ENCODE measurements at regions not wholly inside any gene's neighbourhood (a gene's known extent, or its start where the extent isn't known, plus 50 kb on each side); places are given as distances from the start of the nearest gene placed in this dataset.

DNA sequence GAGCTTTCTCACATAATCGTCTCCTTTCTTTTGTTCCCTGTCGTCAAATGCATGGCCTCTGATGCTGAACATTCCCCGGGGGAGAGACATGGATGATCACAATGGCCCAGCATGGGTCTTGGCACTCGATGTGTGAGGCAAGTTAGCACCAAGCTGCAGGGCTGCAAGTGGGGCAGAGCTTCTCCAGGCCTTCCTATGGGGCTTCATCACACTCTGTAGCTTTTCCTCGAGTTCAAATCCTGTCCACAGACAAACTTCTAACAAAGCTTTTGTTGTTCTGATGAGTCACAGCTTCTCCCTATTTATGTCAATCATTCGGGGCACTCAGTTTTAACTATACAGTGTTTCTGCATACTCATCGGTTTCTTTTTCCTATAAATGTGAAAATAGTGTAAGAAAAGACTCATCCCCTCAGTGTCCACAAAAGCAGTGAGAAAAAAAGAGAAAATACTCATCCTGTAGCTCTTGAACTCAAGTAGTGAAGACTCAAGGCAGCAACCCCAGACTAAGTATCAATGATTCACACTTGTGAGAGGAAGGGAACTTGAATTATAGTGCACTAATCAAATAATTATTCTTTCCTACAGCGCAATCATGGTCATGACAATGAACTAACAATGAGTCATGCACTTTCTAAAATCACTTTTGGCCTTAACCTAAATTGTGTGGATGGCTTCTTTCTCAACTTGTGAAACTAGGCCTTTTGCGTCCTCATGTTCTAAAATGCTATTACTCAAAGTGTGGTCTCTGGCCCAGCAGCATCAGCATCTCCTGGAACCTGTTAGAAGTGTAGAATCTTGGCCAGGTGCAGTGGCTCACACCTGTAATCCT lies 68.4 kb upstream of the NOX3 start:
- Histone ChIP-seq H3K27me3 (ENCODE audit: control insufficient read depth, insufficient read depth, low read length) (no peaks in the 10 kb centered on the region), H3K9me3 (ENCODE audit: control insufficient read depth in 2 of 2, low read length in 2 of 2) (no peaks in the 10 kb centered on the region), H3K4me1 (ENCODE audit: control insufficient read depth, insufficient read depth, low read length, poor library complexity, severe bottlenecking) (no peaks in the 10 kb centered on the region), H3K36me3 (ENCODE audit: control insufficient read depth, insufficient read depth, low read length) (no peaks in the 10 kb centered on the region), H3K27ac (ENCODE audit: insufficient read depth, low read length, poor library complexity, severe bottlenecking) (no peak overlapping the region), H3K4me3 (ENCODE audit: low read depth, low read length) (no peak overlapping the region)
- DNase-seq (peak in 1 of 3 donors; percentile 12), ATAC-seq (ENCODE audit: low read depth in 2 of 2) (no peak)
- Mint-ChIP-seq H3K27me3 (no peaks in the 10 kb centered on the region), H3K4me3 (no peak overlapping the region), H3K36me3 (no peaks in the 10 kb centered on the region), H3K4me1 (peaks cover 0 to 4% (median 1%) of the 10 kb centered on the region in 4 donors), H3K9me3 (peaks cover 0 to 2% (median 0%) of the 10 kb centered on the region in 7 donors), H3K27ac (no peak overlapping the region)

- no peak overlapping the region for H3K4me3 ChIP-seq (ENCODE audit: low read depth, low read length)
- peaks cover 0 to 4% (median 0%) of the 10 kb centered on the region in 7 donors for H3K9me3 Mint-ChIP-seq
- H3K27ac ChIP-seq (ENCODE audit: insufficient read depth, low read length, poor library complexity, severe bottlenecking) = no peak overlapping the region
- H3K4me1 ChIP-seq (ENCODE audit: control insufficient read depth, insufficient read depth, low read length, poor library complexity, severe bottlenecking) = no peaks in the 10 kb centered on the region
- no peaks in the 10 kb centered on the region for H3K4me1 Mint-ChIP-seq
- H3K36me3 ChIP-seq (ENCODE audit: control insufficient read depth, insufficient read depth, low read length) = no peaks in the 10 kb centered on the region
- no peaks in the 10 kb centered on the region for H3K27me3 Mint-ChIP-seq
- no peak overlapping the region for H3K4me3 Mint-ChIP-seq
- no peak for DNase-seq
- H3K9me3 ChIP-seq (ENCODE audit: control insufficient read depth in 2 of 2, low read length in 2 of 2) = no peaks in the 10 kb centered on the region
- no peaks in the 10 kb centered on the region for H3K27me3 ChIP-seq (ENCODE audit: control insufficient read depth, insufficient read depth, low read length)
- H3K36me3 Mint-ChIP-seq = no peaks in the 10 kb centered on the region
- no peak overlapping the region for H3K27ac Mint-ChIP-seq
- no peak for ATAC-seq (ENCODE audit: low read depth in 2 of 2)
Observed at GRCh38 chr6:155521719-155522118, 66.1 kb upstream of the NOX3 start.

- H3K27me3 ChIP-seq (ENCODE audit: control insufficient read depth, insufficient read depth, low read length) = no peaks in the 10 kb centered on the region
- ATAC-seq (ENCODE audit: low read depth in 2 of 2) = no peak
- H3K27ac ChIP-seq (ENCODE audit: insufficient read depth, low read length, poor library complexity, severe bottlenecking) = no peak overlapping the region
- Mint-ChIP-seq H3K4me3 (no peak overlapping the region), H3K9me3 (peaks cover 0 to 4% (median 1%) of the 10 kb centered on the region in 7 donors), H3K27me3 (no peaks in the 10 kb centered on the region), H3K27ac (no peak overlapping the region), H3K36me3 (no peaks in the 10 kb centered on the region), H3K4me1 (no peaks in the 10 kb centered on the region)
- no peaks in the 10 kb centered on the region for H3K4me1 ChIP-seq (ENCODE audit: control insufficient read depth, insufficient read depth, low read length, poor library complexity, severe bottlenecking)
- H3K9me3 ChIP-seq (ENCODE audit: control insufficient read depth in 2 of 2, low read length in 2 of 2) = no peaks in the 10 kb centered on the region
- no peak for DNase-seq
- no peak overlapping the region for H3K4me3 ChIP-seq (ENCODE audit: low read depth, low read length)
- no peaks in the 10 kb centered on the region for H3K36me3 ChIP-seq (ENCODE audit: control insufficient read depth, insufficient read depth, low read length)
Observed at GRCh38 chr6:155520078-155520477, 64.4 kb upstream of the NOX3 start.

GRCh38 chr6:155519176-155519738 lies 63.6 kb upstream of the NOX3 start:
- Mint-ChIP-seq H3K27me3 (no peaks in the 10 kb centered on the region), H3K4me3 (no peak overlapping the region), H3K4me1 (no peaks in the 10 kb centered on the region), H3K27ac (no peak overlapping the region), H3K36me3 (no peaks in the 10 kb centered on the region), H3K9me3 (peaks cover 0 to 4% (median 0%) of the 10 kb centered on the region in 7 donors)
- no peak overlapping the region for H3K4me3 ChIP-seq (ENCODE audit: low read depth, low read length)
- H3K27me3 ChIP-seq (ENCODE audit: control insufficient read depth, insufficient read depth, low read length) = no peaks in the 10 kb centered on the region
- H3K27ac ChIP-seq (ENCODE audit: insufficient read depth, low read length, poor library complexity, severe bottlenecking) = no peak overlapping the region
- H3K36me3 ChIP-seq (ENCODE audit: control insufficient read depth, insufficient read depth, low read length) = no peaks in the 10 kb centered on the region
- H3K4me1 ChIP-seq (ENCODE audit: control insufficient read depth, insufficient read depth, low read length, poor library complexity, severe bottlenecking) = no peaks in the 10 kb centered on the region
- ATAC-seq (ENCODE audit: low read depth in 2 of 2) (no peak), DNase-seq (no peak)
- no peaks in the 10 kb centered on the region for H3K9me3 ChIP-seq (ENCODE audit: control insufficient read depth in 2 of 2, low read length in 2 of 2)

DNA sequence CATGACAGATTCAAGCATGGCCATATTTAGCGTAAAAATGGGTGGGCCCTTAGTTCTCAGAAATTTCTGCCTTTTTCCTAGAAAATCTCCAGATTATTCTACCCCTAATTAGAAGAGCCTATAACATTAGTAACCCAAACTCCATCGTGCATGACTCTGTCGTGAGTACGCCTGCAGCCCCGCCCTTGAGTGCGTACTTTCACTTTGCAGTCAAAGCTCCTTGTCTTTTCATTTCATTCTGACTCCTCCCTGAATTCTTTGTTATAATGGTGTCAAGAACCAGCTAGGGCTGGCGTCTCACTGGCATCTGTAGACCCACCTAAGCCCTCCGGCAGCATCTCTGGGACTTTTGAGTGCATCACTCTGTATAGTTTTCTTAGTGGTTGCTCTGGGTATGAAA lies 61.7 kb upstream of the NOX3 start:
- Mint-ChIP-seq H3K27ac (no peak overlapping the region), H3K27me3 (no peaks in the 10 kb centered on the region), H3K9me3 (peaks cover 0 to 4% (median 0%) of the 10 kb centered on the region in 7 donors), H3K4me3 (no peak overlapping the region), H3K4me1 (no peaks in the 10 kb centered on the region), H3K36me3 (no peaks in the 10 kb centered on the region)
- ATAC-seq (ENCODE audit: low read depth in 2 of 2) (no peak), DNase-seq (no peak)
- Histone ChIP-seq H3K27me3 (ENCODE audit: control insufficient read depth, insufficient read depth, low read length) (no peaks in the 10 kb centered on the region), H3K9me3 (ENCODE audit: control insufficient read depth in 2 of 2, low read length in 2 of 2) (no peaks in the 10 kb centered on the region), H3K4me1 (ENCODE audit: control insufficient read depth, insufficient read depth, low read length, poor library complexity, severe bottlenecking) (no peaks in the 10 kb centered on the region), H3K4me3 (ENCODE audit: low read depth, low read length) (no peak overlapping the region), H3K27ac (ENCODE audit: insufficient read depth, low read length, poor library complexity, severe bottlenecking) (no peak overlapping the region), H3K36me3 (ENCODE audit: control insufficient read depth, insufficient read depth, low read length) (no peaks in the 10 kb centered on the region)

- H3K9me3 ChIP-seq (ENCODE audit: control insufficient read depth in 2 of 2, low read length in 2 of 2) = no peaks in the 10 kb centered on the region
- Mint-ChIP-seq H3K4me1 (no peaks in the 10 kb centered on the region), H3K9me3 (peaks cover 0 to 3% (median 0%) of the 10 kb centered on the region in 7 donors)
Observed at GRCh38 chr6:155510879-155511278, 55.2 kb upstream of the NOX3 start.

DNA sequence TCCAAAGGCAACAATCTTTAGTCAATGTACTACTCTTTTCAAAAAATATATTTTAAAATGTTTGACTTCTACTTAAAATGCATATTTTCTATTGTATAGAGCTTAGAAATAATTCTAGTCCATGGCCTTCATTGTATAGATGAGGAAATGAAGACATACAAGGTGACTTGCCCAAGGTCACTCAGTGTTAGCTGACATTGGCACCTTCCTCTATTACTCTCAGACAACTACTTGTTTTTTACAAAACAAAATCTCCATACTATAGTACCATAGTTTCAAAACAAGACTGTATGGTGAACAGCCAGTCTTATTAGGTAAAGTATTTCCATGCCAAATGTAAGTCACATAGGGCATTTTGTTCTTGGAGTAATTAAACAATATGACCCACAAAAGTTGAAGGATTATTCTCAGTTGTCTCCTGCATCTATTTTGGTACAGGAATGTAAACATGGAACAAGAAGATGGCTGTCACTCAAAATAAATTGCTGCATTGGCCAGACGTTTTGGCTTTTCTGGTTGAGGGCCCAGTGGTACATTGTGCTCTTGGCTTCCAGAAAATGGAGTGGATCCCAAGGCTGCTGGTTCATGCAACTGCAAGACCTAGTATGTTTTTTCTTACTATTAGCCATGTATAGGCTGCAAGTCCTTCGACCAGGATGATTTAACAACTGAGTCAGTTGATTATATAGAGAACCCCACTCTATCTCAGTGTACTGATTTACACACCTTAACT lies 54.3 kb upstream of the NOX3 start:
- no peaks in the 10 kb centered on the region for H3K27me3 ChIP-seq (ENCODE audit: control insufficient read depth, insufficient read depth, low read length)
- no peak overlapping the region for H3K27ac ChIP-seq (ENCODE audit: insufficient read depth, low read length, poor library complexity, severe bottlenecking)
- no peak overlapping the region for H3K4me3 Mint-ChIP-seq
- H3K9me3 Mint-ChIP-seq = peaks cover 0 to 3% (median 0%) of the 10 kb centered on the region in 7 donors
- H3K4me1 ChIP-seq (ENCODE audit: control insufficient read depth, insufficient read depth, low read length, poor library complexity, severe bottlenecking) = no peaks in the 10 kb centered on the region
- H3K27me3 Mint-ChIP-seq = no peaks in the 10 kb centered on the region
- H3K9me3 ChIP-seq (ENCODE audit: control insufficient read depth in 2 of 2, low read length in 2 of 2) = no peaks in the 10 kb centered on the region
- DNase-seq (no peak), ATAC-seq (ENCODE audit: low read depth in 2 of 2) (no peak)
- H3K4me1 Mint-ChIP-seq = no peaks in the 10 kb centered on the region
- no peaks in the 10 kb centered on the region for H3K36me3 Mint-ChIP-seq
- H3K4me3 ChIP-seq (ENCODE audit: low read depth, low read length) = no peak overlapping the region
- no peaks in the 10 kb centered on the region for H3K36me3 ChIP-seq (ENCODE audit: control insufficient read depth, insufficient read depth, low read length)
- H3K27ac Mint-ChIP-seq = no peak overlapping the region

More at GRCh38 chr6:155510879-155511278, 55.2 kb upstream of the NOX3 start:
- no peaks in the 10 kb centered on the region for H3K36me3 ChIP-seq (ENCODE audit: control insufficient read depth, insufficient read depth, low read length)
- Mint-ChIP-seq H3K27me3 (no peaks in the 10 kb centered on the region), H3K27ac (no peak overlapping the region), H3K4me3 (no peak overlapping the region), H3K36me3 (no peaks in the 10 kb centered on the region)
- no peaks in the 10 kb centered on the region for H3K27me3 ChIP-seq (ENCODE audit: control insufficient read depth, insufficient read depth, low read length)
- no peak overlapping the region for H3K27ac ChIP-seq (ENCODE audit: insufficient read depth, low read length, poor library complexity, severe bottlenecking)
- ATAC-seq (ENCODE audit: low read depth in 2 of 2) (no peak), DNase-seq (no peak)
- no peaks in the 10 kb centered on the region for H3K4me1 ChIP-seq (ENCODE audit: control insufficient read depth, insufficient read depth, low read length, poor library complexity, severe bottlenecking)
- H3K4me3 ChIP-seq (ENCODE audit: low read depth, low read length) = no peak overlapping the region

Data from CD4-positive, CD25-positive, alpha-beta regulatory T cell (primary cell).